Neuronal stem cell (in vitro differentiated cells): ENCODE measurements at regions not wholly inside any gene's neighbourhood (a gene's known extent, or its start where the extent isn't known, plus 50 kb on each side); places are given as distances from the start of the nearest gene placed in this dataset.

Experiments used
- DNase-seq: peaks from one replicate; pipeline ENCODE4 v3.0.0-alpha.2; 2013; ENCODE audit warnings: low spot score
- H2AFZ ChIP-seq: one replicate; pipeline ENCODE4 v1.6.1; 2013; ENCODE audit warnings: mild to moderate bottlenecking, low read length, inconsistent platforms
- H2AK5ac ChIP-seq: 2 replicates; pipeline ENCODE4 v1.6.1; 2013; ENCODE audit warnings: low read depth, mild to moderate bottlenecking, inconsistent platforms, low read length, moderate library complexity, mixed read lengths
- H2BK120ac ChIP-seq: 2 replicates; pipeline ENCODE4 v1.6.1; 2013; ENCODE audit warnings: low read depth, mild to moderate bottlenecking, inconsistent platforms, low read length, moderate library complexity, mixed read lengths
- H2BK12ac ChIP-seq: one replicate; pipeline ENCODE4 v1.6.1; 2013; ENCODE audit warnings: low read length, inconsistent platforms
- H2BK15ac ChIP-seq: 2 replicates; pipeline ENCODE4 v1.6.1; 2013; ENCODE audit warnings: mild to moderate bottlenecking, low read length, inconsistent platforms, mixed read lengths
- H2BK5ac ChIP-seq: one replicate; pipeline ENCODE4 v1.6.1; 2013; ENCODE audit warnings: inconsistent platforms, mild to moderate bottlenecking, low read length, moderate library complexity
- H3K14ac ChIP-seq: one replicate; pipeline ENCODE4 v1.6.1; 2013; ENCODE audit warnings: low read length, inconsistent platforms
- H3K18ac ChIP-seq: 2 replicates; pipeline ENCODE4 v1.6.1; 2013; ENCODE audit warnings: low read length, inconsistent platforms
- H3K23ac ChIP-seq: 2 replicates; pipeline ENCODE4 v1.6.1; 2013; ENCODE audit warnings: low read depth, mild to moderate bottlenecking, mixed read lengths, low read length, inconsistent platforms; ENCODE audit not compliant: poor library complexity
- H3K27ac ChIP-seq: replicated peaks from 3 replicates; pipeline ENCODE4 v1.5.1; 2013; ENCODE audit warnings: low read length, inconsistent platforms
- H3K27me3 ChIP-seq, 3 experiments: 2 replicates each; pipeline ENCODE4 v1.6.1; 2013; ENCODE audit warnings: low read length in 3 of 3, mild to moderate bottlenecking in 2 of 3, inconsistent platforms in 1 of 3, low read depth in 1 of 3, mixed read lengths in 1 of 3, moderate library complexity in 1 of 3; ENCODE audit not compliant: control insufficient read depth in 3 of 3, insufficient read depth in 3 of 3
- H3K36me3 ChIP-seq, 2 donors: replicated peaks in 1 of 2; 2 replicates each; pipeline ENCODE4 v1.6.1; 2013; ENCODE audit warnings: low read length in 2 of 2; ENCODE audit not compliant: control insufficient read depth in 2 of 2, insufficient read depth in 2 of 2
- H3K4ac ChIP-seq: 2 replicates; pipeline ENCODE4 v1.6.1; 2013; ENCODE audit warnings: inconsistent platforms, mild to moderate bottlenecking, low read length, moderate library complexity
- H3K4me1 ChIP-seq, 2 donors: 1 replicate in 1 of 2; 2 replicates in 1 of 2; pipeline ENCODE4 v1.6.1; 2013; ENCODE audit warnings: low read length in 2 of 2, low read depth in 1 of 2; ENCODE audit not compliant: control insufficient read depth in 2 of 2, insufficient read depth in 1 of 2
- H3K4me2 ChIP-seq: one replicate; pipeline ENCODE4 v1.6.1; 2013; ENCODE audit warnings: mild to moderate bottlenecking, low read length, inconsistent platforms; ENCODE audit not compliant: insufficient read depth, poor library complexity, severe bottlenecking
- H3K4me3 ChIP-seq, 2 donors: 2 replicates each; pipeline ENCODE4 v1.5.1; 2013; ENCODE audit warnings: low read length in 2 of 2, mild to moderate bottlenecking in 2 of 2, inconsistent platforms in 1 of 2, moderate library complexity in 1 of 2
- H3K79me1 ChIP-seq: one replicate; pipeline ENCODE4 v1.6.1; 2013; ENCODE audit warnings: low read depth, mild to moderate bottlenecking, inconsistent platforms, low read length, moderate library complexity
- H3K9ac ChIP-seq: one replicate; pipeline ENCODE4 v1.6.1; 2013; ENCODE audit warnings: mild to moderate bottlenecking, low read depth, low read length, inconsistent platforms; ENCODE audit not compliant: poor library complexity
- H3K9me3 ChIP-seq, 2 donors: replicated peaks in 1 of 2; 2 replicates each; pipeline versions ENCODE3 to v1.6.1; 2013; ENCODE audit warnings: low read length in 2 of 2, mild to moderate bottlenecking in 2 of 2, inconsistent platforms in 1 of 2, low read depth in 1 of 2, mixed read lengths in 1 of 2, moderate library complexity in 1 of 2; ENCODE audit not compliant: control insufficient read depth in 2 of 2, insufficient read depth in 1 of 2
- H4K8ac ChIP-seq: one replicate; pipeline ENCODE4 v1.6.1; 2013; ENCODE audit warnings: low read depth, mild to moderate bottlenecking, inconsistent platforms, low read length, moderate library complexity
- H4K91ac ChIP-seq: one replicate; pipeline ENCODE4 v1.6.1; 2013; ENCODE audit warnings: low read length, low read depth, mild to moderate bottlenecking, inconsistent platforms; ENCODE audit not compliant: poor library complexity
- WGBS, 2 donors: extraction: QIAGEN DNeasy Blood & Tissue Kit; methylation state at CpG; one replicate each; pipeline ENCODE4 v1.1.7; 2013; ENCODE audit warnings: missing lambda C conversion rate in 2 of 2, mixed read lengths in 1 of 2; ENCODE audit not compliant: insufficient read length in 2 of 2, insufficient replicate concordance in 1 of 2; ENCODE audit errors: extremely low coverage in 2 of 2; 5-methylcytosine and 5-hydroxymethylcytosine counted together

DNA sequence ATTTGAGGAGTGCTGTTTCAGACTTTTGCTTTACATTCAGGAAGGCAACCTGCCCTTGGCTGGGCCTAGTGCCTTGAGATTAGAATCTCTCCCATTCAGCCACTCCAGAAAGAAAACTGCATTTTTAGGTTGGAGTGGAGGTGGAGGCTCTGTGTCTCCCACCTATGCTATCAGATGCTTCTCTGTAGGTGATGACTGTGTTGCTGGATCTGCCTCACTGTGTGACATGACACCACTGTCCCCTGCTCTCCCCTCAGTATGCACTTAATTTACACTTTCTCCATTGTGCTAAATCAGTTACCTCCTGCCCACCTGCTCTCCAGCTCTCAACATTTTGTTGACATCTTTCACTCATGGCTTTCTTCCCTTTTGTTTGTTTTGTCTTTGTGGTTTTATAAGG, 265.8 kb downstream of the TENT4A start:
- H2BK12ac ChIP-seq = no peak overlapping the region
- no peaks in the 10 kb centered on the region for H3K79me1 ChIP-seq
- no peak overlapping the region for H2BK120ac ChIP-seq
- peaks cover 0 to 2% (median 0%) of the 10 kb centered on the region in 3 experiments for H3K27me3 ChIP-seq
- H3K36me3 ChIP-seq = no peaks in the 10 kb centered on the region
- no peaks in the 10 kb centered on the region for H3K4me1 ChIP-seq
- no peak overlapping the region for H2AFZ ChIP-seq
- no peak overlapping the region for H2BK15ac ChIP-seq
- no peak overlapping the region for H3K23ac ChIP-seq
- H4K8ac ChIP-seq = no peak overlapping the region
- H3K4me3 ChIP-seq = no peak overlapping the region
- H3K18ac ChIP-seq = no peak overlapping the region
- H2BK5ac ChIP-seq = no peak overlapping the region
- no peak overlapping the region for H3K9ac ChIP-seq
- DNase-seq = no peak
- no peak overlapping the region for H3K4me2 ChIP-seq
- no peak overlapping the region for H2AK5ac ChIP-seq
- no peak overlapping the region for H3K4ac ChIP-seq
- H3K9me3 ChIP-seq = no peaks in the 10 kb centered on the region
- H3K27ac ChIP-seq = no peak overlapping the region
- H3K14ac ChIP-seq = no peak overlapping the region
- no peak overlapping the region for H4K91ac ChIP-seq

DNA sequence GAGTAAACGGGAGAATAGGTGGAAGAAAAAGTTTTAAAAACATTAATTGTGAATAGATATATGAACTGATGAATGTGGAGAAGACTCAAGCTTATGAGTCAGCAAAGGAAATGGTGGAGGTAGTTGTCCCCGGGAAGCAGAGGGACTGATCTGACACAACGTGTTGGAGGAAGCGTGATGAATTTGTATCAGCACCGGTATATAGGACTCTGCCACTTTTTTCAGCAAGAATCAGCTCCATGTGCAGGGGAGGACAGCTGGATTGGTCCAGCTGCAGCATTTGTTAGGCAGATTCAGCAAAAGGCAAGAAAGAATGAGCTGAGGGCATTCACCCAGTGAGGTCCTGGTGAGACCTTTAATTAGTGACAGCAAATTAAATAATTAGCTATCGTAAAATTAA, 276.0 kb downstream of the TENT4A start:
- Histone ChIP-seq H3K4me2 (no peak overlapping the region), H2AFZ (no peak overlapping the region), H4K8ac (no peak overlapping the region), H3K4me1 (peaks cover 0 to 1% of the 10 kb centered on the region in 2 donors), H3K18ac (no peak overlapping the region), H2BK120ac (no peak overlapping the region), H3K79me1 (no peaks in the 10 kb centered on the region), H3K9ac (no peak overlapping the region), H3K27ac (no peak overlapping the region), H2BK12ac (no peak overlapping the region), H3K14ac (no peak overlapping the region), H3K27me3 (no peaks in the 10 kb centered on the region), H2BK15ac (no peak overlapping the region), H2BK5ac (no peak overlapping the region), H3K4ac (no peak overlapping the region), H3K23ac (no peak overlapping the region), H3K4me3 (no peak overlapping the region), H3K9me3 (no peaks in the 10 kb centered on the region), H3K36me3 (no peaks in the 10 kb centered on the region), H4K91ac (no peak overlapping the region), H2AK5ac (no peak overlapping the region)
- no peak for DNase-seq
- 100% methylated on average over 1 of the region's 6 CpGs; no CpG with 5 or more reads in 1 of the 2 donors for WGBS, 2 donors

DNA sequence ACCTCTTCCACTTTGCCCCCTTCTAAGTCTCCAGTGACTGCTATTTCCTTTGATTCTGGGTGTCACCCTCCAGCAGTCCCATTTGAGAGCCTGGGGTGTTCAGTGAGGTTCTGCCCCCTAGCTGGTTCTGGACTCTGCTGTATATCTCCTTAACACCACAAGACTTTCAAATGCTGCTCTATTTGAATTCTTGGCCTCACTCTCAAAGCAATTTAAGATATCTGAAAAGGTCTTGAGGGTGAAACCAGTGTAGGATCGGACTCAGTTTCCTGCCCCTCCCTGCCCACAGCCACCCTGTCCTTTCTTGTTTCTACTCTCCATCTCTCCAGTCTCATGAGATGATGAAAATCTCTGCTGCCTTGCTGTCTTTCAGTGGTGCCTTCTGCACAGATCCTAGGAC, 280.9 kb downstream of the TENT4A start:
- no peak overlapping the region for H2AK5ac ChIP-seq

DNA sequence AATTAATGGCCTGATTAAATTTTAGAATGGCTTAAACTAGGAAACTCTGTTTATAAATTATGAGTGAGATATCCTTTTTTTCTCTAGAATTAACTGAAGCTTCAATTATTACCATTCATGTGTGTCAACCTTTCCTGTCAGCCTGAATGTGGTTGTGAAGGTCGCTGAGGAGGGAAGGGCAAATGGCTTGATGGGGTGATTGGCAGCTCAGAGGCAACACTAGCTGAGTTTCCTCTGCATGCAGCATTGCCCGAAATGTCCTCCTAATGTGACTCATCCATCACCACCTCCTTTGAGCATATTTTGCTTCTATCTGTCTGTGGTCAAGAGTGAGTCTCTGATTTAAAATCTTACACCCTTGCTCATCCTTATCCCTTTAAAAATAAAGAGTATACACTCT, 281.9 kb downstream of the TENT4A start:
- Histone ChIP-seq H4K91ac (no peak overlapping the region), H3K27me3 (no peaks in the 10 kb centered on the region), H3K18ac (no peak overlapping the region), H2BK15ac (no peak overlapping the region), H3K4me2 (no peak overlapping the region), H3K9me3 (no peaks in the 10 kb centered on the region), H2BK12ac (no peak overlapping the region), H3K4me3 (no peak overlapping the region), H3K9ac (no peak overlapping the region), H3K79me1 (no peaks in the 10 kb centered on the region), H3K36me3 (no peaks in the 10 kb centered on the region), H3K14ac (no peak overlapping the region), H2AK5ac (no peak overlapping the region), H2BK120ac (no peak overlapping the region), H2AFZ (no peak overlapping the region), H2BK5ac (no peak overlapping the region), H3K4ac (no peak overlapping the region), H4K8ac (no peak overlapping the region), H3K4me1 (peaks cover 0 to 4% of the 10 kb centered on the region in 2 donors), H3K23ac (no peak overlapping the region), H3K27ac (no peak overlapping the region)
- no peak for DNase-seq
- no CpG with 5 or more reads among the region's 2 CpGs for WGBS, 2 donors

More for the DNA sequence above, 280.9 kb downstream of the TENT4A start:
- Histone ChIP-seq H3K4me3 (no peak overlapping the region), H3K4ac (no peak overlapping the region), H2BK5ac (no peak overlapping the region), H3K36me3 (no peaks in the 10 kb centered on the region), H2BK15ac (no peak overlapping the region), H4K8ac (no peak overlapping the region), H3K27me3 (no peaks in the 10 kb centered on the region), H3K14ac (no peak overlapping the region), H3K4me2 (no peak overlapping the region), H3K79me1 (no peaks in the 10 kb centered on the region), H3K9me3 (no peaks in the 10 kb centered on the region), H3K23ac (no peak overlapping the region), H2BK120ac (no peak overlapping the region), H3K27ac (peak overlapping the region; percentile 33), H2AFZ (no peak overlapping the region), H3K18ac (no peak overlapping the region), H4K91ac (no peak overlapping the region), H3K4me1 (peaks cover 0 to 4% of the 10 kb centered on the region in 2 donors), H3K9ac (no peak overlapping the region), H2BK12ac (no peak overlapping the region)
- DNase-seq = no peak
- WGBS, 2 donors = no CpG with 5 or more reads among the region's 1 CpG
